ENCODE measurements at regions not wholly inside any gene's neighbourhood (a gene's known extent, or its start where the extent isn't known, plus 50 kb on each side); places are given as distances from the start of the nearest gene placed in this dataset.

DNA sequence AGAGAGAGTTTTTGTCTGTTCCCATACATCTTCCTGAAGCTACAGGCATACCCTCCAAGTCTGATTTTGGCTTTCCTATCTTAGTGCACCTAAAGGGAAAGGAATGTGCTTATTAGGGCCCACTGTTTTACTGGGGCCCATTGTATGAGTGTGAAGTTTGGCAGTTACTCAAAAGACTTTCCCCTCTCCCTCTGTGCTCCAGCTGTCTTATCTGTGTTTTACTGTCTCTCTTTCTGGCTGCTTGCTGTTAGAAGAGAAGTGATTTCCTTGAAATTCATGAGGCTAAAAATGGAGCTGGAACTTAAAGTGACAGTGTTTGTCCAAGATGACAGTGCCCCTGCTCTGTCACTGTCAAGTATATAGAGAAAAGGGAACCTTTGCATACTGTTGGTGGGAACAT lies 436.2 kb downstream of the OCA2 start:
- TF ChIP-seq, protein P1, sequence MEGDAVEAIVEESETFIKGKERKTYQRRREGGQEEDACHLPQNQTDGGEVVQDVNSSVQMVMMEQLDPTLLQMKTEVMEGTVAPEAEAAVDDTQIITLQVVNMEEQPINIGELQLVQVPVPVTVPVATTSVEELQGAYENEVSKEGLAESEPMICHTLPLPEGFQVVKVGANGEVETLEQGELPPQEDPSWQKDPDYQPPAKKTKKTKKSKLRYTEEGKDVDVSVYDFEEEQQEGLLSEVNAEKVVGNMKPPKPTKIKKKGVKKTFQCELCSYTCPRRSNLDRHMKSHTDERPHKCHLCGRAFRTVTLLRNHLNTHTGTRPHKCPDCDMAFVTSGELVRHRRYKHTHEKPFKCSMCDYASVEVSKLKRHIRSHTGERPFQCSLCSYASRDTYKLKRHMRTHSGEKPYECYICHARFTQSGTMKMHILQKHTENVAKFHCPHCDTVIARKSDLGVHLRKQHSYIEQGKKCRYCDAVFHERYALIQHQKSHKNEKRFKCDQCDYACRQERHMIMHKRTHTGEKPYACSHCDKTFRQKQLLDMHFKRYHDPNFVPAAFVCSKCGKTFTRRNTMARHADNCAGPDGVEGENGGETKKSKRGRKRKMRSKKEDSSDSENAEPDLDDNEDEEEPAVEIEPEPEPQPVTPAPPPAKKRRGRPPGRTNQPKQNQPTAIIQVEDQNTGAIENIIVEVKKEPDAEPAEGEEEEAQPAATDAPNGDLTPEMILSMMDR (IDR thresholded peaks at IDR 0.05), result no peak
- TF ChIP-seq ZBTB21 (CRISPR knock-in tag; IDR thresholded peaks at IDR 0.05; ENCODE audit: borderline replicate concordance) (no peak), ELF4 (CRISPR knock-in tag; IDR thresholded peaks at IDR 0.05; ENCODE audit: low read depth) (no peak), HMGA2 (CRISPR knock-in tag; IDR thresholded peaks at IDR 0.05) (no peak), CBFB (CRISPR knock-in tag; IDR thresholded peaks at IDR 0.05; ENCODE audit: low read depth) (no peak), GTF2I (CRISPR knock-in tag; conservative IDR thresholded peaks at IDR 0.05) (no peak), FOXJ3 (CRISPR knock-in tag; IDR thresholded peaks at IDR 0.05; ENCODE audit: borderline replicate concordance) (no peak), ZNF425 (CRISPR knock-in tag; conservative IDR thresholded peaks at IDR 0.05) (no peak), ZNF263 (CRISPR knock-in tag; IDR thresholded peaks at IDR 0.05; ENCODE audit: low read depth) (no peak)
- TF ChIP-seq, protein P2, sequence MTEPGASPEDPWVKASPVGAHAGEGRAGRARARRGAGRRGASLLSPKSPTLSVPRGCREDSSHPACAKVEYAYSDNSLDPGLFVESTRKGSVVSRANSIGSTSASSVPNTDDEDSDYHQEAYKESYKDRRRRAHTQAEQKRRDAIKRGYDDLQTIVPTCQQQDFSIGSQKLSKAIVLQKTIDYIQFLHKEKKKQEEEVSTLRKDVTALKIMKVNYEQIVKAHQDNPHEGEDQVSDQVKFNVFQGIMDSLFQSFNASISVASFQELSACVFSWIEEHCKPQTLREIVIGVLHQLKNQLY (CRISPR knock-in tag; IDR thresholded peaks at IDR 0.05), result no peak
- TF ChIP-seq, protein P3, sequence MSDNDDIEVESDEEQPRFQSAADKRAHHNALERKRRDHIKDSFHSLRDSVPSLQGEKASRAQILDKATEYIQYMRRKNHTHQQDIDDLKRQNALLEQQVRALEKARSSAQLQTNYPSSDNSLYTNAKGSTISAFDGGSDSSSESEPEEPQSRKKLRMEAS (CRISPR knock-in tag; IDR thresholded peaks at IDR 0.05), result no peak

All from WTC11 (cell line).